GM23338 (cell line): ENCODE measurements at regions not wholly inside any gene's neighbourhood (a gene's known extent, or its start where the extent isn't known, plus 50 kb on each side); places are given as distances from the start of the nearest gene placed in this dataset.

ENCODE experiments used
- ATAC-seq: fragments of 200-7000 bp; cut with Tn5 transposase; 3 replicates; pipeline ENCODE4 v1.9.1; 2020
- DNase-seq: peaks from one replicate; pipeline ENCODE4 v3.0.0-alpha.2; 2015; ENCODE audit warnings: low spot score
- H2AFZ ChIP-seq: fragments of 200-600 bp; sonication (generic); 2 replicates; pipeline ENCODE4 v1.8.0; 2016; ENCODE audit warnings: antibody characterized with exemption, mild to moderate bottlenecking, moderate library complexity
- H3F3A ChIP-seq: fragments of 200-600 bp; sonication (generic); replicated peaks from 2 replicates; pipeline ENCODE4 v1.8.0; 2017; ENCODE audit warnings: antibody characterized with exemption, mixed run types, low read depth
- H3K27ac ChIP-seq: fragments of 200-600 bp; sonication (generic); 2 replicates; pipeline ENCODE4 v1.6.1; 2016; ENCODE audit warnings: low read depth
- H3K27me3 ChIP-seq: fragments of 200-600 bp; sonication (generic); 2 replicates; pipeline ENCODE4 v1.8.0; 2016; ENCODE audit warnings: mild to moderate bottlenecking, mixed run types, moderate library complexity; ENCODE audit not compliant: insufficient read depth
- H3K36me3 ChIP-seq: fragments of 200-600 bp; sonication (generic); 2 replicates; pipeline ENCODE4 v1.8.0; 2016; ENCODE audit warnings: mild to moderate bottlenecking; ENCODE audit not compliant: insufficient read depth
- H3K4me1 ChIP-seq: fragments of 200-600 bp; sonication (generic); 2 replicates; pipeline ENCODE4 v1.8.0; 2016; ENCODE audit warnings: mild to moderate bottlenecking, moderate library complexity; ENCODE audit not compliant: insufficient read depth
- H3K4me2 ChIP-seq: fragments of 200-600 bp; sonication (generic); 2 replicates; pipeline ENCODE4 v1.7.1; 2017; ENCODE audit warnings: mixed run types
- H3K4me3 ChIP-seq: fragments of 200-600 bp; sonication (generic); 2 replicates; pipeline ENCODE4 v1.6.1; 2016; ENCODE audit warnings: mixed run types
- H3K79me2 ChIP-seq: fragments of 200-600 bp; sonication (generic); replicated peaks from 2 replicates; pipeline ENCODE4 v1.8.0; 2017; ENCODE audit warnings: mild to moderate bottlenecking; ENCODE audit not compliant: insufficient read depth
- H3K9me2 ChIP-seq: fragments of 200-600 bp; sonication (generic); 2 replicates; pipeline ENCODE4 v1.8.0; 2017; ENCODE audit not compliant: insufficient read depth
- H4K20me1 ChIP-seq: fragments of 200-600 bp; sonication (generic); replicated peaks from 2 replicates; pipeline ENCODE4 v1.8.0; 2017; ENCODE audit warnings: mild to moderate bottlenecking; ENCODE audit not compliant: insufficient read depth
- H3K27ac Mint-ChIP-seq: 2 replicates; pipeline ENCODE4 v1.8.0; 2020; ENCODE audit warnings: inconsistent platforms, mild to moderate bottlenecking, moderate library complexity, mixed read lengths
- H3K27me3 Mint-ChIP-seq: 3 replicates; pipeline ENCODE4 v1.8.0; 2022; ENCODE audit warnings: low read depth, mild to moderate bottlenecking, moderate library complexity, mixed read lengths, inconsistent platforms; ENCODE audit not compliant: insufficient read depth, poor library complexity
- H3K36me3 Mint-ChIP-seq: 3 replicates; pipeline ENCODE4 v1.8.0; 2021; ENCODE audit warnings: low read depth, mild to moderate bottlenecking, inconsistent platforms, moderate library complexity, mixed read lengths
- H3K4me1 Mint-ChIP-seq: 3 replicates; pipeline ENCODE4 v1.8.0; 2020; ENCODE audit warnings: mild to moderate bottlenecking, inconsistent platforms, mixed read lengths
- H3K4me3 Mint-ChIP-seq: 3 replicates; pipeline ENCODE4 v1.8.0; 2021; ENCODE audit warnings: moderate library complexity, mild to moderate bottlenecking, inconsistent platforms, mixed read lengths
- H3K9me3 Mint-ChIP-seq: 3 replicates; pipeline ENCODE4 v1.8.0; 2020; ENCODE audit warnings: moderate library complexity, mild to moderate bottlenecking, inconsistent platforms, mixed read lengths
- EZH2 ChIP-seq: fragments of 200-600 bp; sonication (generic); IDR thresholded peaks from one replicate; pipeline ENCODE4 v1.8.0; 2017; ENCODE audit warnings: antibody characterized with exemption, mild to moderate bottlenecking, low read depth; ENCODE audit not compliant: unreplicated experiment
- NANOG ChIP-seq: IDR thresholded peaks from 2 replicates; pipeline ENCODE4 v1.6.1; 2016; ENCODE audit warnings: antibody characterized with exemption, borderline replicate concordance
- POLR2AphosphoS5 ChIP-seq: IDR thresholded peaks from 2 replicates; pipeline ENCODE4 v1.6.1; 2016; ENCODE audit warnings: antibody characterized with exemption, low read depth
- STAT1 ChIP-seq: IDR thresholded peaks from one replicate; pipeline ENCODE4 v1.6.1; 2016; ENCODE audit warnings: antibody characterized with exemption; ENCODE audit not compliant: unreplicated experiment
- ZNF331 ChIP-seq: fragments of 250-450 bp; sonication (Bioruptor Pico); IDR thresholded peaks from 2 replicates; pipeline ENCODE4 v1.5.0; 2020; ENCODE audit warnings: low read depth, mild to moderate bottlenecking, moderate library complexity
- TF ChIP-seq, protein P1 (sequence below), 2 experiments: fragments of 200-600 bp in 1 of 2; sonication (generic) in 1 of 2; conservative IDR thresholded peaks; 2 replicates each; pipeline versions ENCODE4 v1.5.1 to v1.6.1; 2016 to 2017; ENCODE audit warnings: antibody characterized with exemption in 2 of 2, low read depth in 2 of 2, mild to moderate bottlenecking in 2 of 2, moderate library complexity in 1 of 2
- TF ChIP-seq, protein P2 (sequence below): fragments of 250-450 bp; sonication (Bioruptor Pico); IDR thresholded peaks from 2 replicates; pipeline ENCODE4 v1.5.0; 2020; ENCODE audit warnings: mild to moderate bottlenecking, moderate library complexity

DNA sequence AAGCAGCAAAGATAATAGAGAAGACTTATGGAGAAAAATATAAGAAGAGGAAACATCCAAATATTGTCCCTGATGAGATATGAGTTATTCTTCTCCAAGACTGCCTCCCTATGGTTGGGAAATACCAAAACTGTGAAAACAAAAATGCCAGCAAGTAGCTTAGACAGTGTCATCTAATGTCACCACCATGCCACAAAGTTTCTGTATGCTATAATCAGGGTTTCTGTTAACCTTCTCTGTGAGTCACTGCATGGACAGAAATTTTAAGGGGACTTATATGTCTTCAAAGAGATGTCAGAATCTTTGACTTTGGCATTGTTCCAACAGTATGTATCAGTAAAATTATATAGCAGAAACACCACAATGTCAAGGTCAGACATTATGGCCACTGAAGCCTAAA lies 222.6 kb downstream of the KDM5D start (continued):
- TF ChIP-seq NANOG (no peak), ZNF331 (no peak)

DNA sequence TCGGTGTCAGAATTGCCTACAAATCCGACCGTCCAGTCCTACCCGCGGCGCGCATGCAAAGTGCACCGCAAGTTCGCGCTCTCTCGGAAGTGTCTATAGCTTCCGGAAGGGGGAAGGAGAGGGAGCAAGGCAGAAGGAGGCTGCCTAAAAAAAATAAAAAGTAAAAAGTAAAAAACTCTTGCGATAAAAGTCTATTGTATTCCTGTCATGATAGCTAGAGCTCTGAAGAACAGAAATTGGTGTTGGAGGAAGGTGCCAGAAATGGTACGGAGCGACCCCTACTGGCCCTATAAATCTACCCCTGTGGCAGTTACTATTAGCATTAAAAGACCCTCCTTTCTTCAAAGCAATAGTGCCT lies 241.5 kb downstream of the KDM5D start:
- Histone ChIP-seq H3K36me3 (no peaks in the 10 kb centered on the region), H4K20me1 (no peaks in the 10 kb centered on the region), H3K9me2 (no peaks in the 10 kb centered on the region), H3K4me3 (peak overlapping the region; percentile 63), H3K4me1 (peaks cover 3% of the 10 kb centered on the region; the same call in 1 of the 2 replicates), H3K4me2 (peak overlapping the region; percentile 86), H3K27me3 (peaks cover 10% of the 10 kb centered on the region; the same call in 1 of the 2 replicates), H3K79me2 (no peaks in the 10 kb centered on the region), H3F3A (no peaks in the 10 kb centered on the region), H3K27ac (no peak overlapping the region), H2AFZ (peak overlapping the region; percentile 90)
- H3K4me3 Mint-ChIP-seq, result peak overlapping the region; percentile 77
- no peaks in the 10 kb centered on the region for H3K36me3 Mint-ChIP-seq
- peaks cover 2% of the 10 kb centered on the region; the same call in 1 of the 3 replicates for H3K9me3 Mint-ChIP-seq
- H3K4me1 Mint-ChIP-seq, result peaks cover 12% of the 10 kb centered on the region; the same call in 2 of the 3 replicates
- peaks cover 8% of the 10 kb centered on the region for H3K27me3 Mint-ChIP-seq
- H3K27ac Mint-ChIP-seq, result no peak overlapping the region
- TF ChIP-seq POLR2AphosphoS5 (no peak), EZH2 (no peak), STAT1 (no peak)
- TF ChIP-seq, protein P1, sequence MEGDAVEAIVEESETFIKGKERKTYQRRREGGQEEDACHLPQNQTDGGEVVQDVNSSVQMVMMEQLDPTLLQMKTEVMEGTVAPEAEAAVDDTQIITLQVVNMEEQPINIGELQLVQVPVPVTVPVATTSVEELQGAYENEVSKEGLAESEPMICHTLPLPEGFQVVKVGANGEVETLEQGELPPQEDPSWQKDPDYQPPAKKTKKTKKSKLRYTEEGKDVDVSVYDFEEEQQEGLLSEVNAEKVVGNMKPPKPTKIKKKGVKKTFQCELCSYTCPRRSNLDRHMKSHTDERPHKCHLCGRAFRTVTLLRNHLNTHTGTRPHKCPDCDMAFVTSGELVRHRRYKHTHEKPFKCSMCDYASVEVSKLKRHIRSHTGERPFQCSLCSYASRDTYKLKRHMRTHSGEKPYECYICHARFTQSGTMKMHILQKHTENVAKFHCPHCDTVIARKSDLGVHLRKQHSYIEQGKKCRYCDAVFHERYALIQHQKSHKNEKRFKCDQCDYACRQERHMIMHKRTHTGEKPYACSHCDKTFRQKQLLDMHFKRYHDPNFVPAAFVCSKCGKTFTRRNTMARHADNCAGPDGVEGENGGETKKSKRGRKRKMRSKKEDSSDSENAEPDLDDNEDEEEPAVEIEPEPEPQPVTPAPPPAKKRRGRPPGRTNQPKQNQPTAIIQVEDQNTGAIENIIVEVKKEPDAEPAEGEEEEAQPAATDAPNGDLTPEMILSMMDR (conservative IDR thresholded peaks at IDR 0.05; ENCODE audit: low read depth in 2 of 2), result peak; percentile 50 to 52
- TF ChIP-seq, protein P2, sequence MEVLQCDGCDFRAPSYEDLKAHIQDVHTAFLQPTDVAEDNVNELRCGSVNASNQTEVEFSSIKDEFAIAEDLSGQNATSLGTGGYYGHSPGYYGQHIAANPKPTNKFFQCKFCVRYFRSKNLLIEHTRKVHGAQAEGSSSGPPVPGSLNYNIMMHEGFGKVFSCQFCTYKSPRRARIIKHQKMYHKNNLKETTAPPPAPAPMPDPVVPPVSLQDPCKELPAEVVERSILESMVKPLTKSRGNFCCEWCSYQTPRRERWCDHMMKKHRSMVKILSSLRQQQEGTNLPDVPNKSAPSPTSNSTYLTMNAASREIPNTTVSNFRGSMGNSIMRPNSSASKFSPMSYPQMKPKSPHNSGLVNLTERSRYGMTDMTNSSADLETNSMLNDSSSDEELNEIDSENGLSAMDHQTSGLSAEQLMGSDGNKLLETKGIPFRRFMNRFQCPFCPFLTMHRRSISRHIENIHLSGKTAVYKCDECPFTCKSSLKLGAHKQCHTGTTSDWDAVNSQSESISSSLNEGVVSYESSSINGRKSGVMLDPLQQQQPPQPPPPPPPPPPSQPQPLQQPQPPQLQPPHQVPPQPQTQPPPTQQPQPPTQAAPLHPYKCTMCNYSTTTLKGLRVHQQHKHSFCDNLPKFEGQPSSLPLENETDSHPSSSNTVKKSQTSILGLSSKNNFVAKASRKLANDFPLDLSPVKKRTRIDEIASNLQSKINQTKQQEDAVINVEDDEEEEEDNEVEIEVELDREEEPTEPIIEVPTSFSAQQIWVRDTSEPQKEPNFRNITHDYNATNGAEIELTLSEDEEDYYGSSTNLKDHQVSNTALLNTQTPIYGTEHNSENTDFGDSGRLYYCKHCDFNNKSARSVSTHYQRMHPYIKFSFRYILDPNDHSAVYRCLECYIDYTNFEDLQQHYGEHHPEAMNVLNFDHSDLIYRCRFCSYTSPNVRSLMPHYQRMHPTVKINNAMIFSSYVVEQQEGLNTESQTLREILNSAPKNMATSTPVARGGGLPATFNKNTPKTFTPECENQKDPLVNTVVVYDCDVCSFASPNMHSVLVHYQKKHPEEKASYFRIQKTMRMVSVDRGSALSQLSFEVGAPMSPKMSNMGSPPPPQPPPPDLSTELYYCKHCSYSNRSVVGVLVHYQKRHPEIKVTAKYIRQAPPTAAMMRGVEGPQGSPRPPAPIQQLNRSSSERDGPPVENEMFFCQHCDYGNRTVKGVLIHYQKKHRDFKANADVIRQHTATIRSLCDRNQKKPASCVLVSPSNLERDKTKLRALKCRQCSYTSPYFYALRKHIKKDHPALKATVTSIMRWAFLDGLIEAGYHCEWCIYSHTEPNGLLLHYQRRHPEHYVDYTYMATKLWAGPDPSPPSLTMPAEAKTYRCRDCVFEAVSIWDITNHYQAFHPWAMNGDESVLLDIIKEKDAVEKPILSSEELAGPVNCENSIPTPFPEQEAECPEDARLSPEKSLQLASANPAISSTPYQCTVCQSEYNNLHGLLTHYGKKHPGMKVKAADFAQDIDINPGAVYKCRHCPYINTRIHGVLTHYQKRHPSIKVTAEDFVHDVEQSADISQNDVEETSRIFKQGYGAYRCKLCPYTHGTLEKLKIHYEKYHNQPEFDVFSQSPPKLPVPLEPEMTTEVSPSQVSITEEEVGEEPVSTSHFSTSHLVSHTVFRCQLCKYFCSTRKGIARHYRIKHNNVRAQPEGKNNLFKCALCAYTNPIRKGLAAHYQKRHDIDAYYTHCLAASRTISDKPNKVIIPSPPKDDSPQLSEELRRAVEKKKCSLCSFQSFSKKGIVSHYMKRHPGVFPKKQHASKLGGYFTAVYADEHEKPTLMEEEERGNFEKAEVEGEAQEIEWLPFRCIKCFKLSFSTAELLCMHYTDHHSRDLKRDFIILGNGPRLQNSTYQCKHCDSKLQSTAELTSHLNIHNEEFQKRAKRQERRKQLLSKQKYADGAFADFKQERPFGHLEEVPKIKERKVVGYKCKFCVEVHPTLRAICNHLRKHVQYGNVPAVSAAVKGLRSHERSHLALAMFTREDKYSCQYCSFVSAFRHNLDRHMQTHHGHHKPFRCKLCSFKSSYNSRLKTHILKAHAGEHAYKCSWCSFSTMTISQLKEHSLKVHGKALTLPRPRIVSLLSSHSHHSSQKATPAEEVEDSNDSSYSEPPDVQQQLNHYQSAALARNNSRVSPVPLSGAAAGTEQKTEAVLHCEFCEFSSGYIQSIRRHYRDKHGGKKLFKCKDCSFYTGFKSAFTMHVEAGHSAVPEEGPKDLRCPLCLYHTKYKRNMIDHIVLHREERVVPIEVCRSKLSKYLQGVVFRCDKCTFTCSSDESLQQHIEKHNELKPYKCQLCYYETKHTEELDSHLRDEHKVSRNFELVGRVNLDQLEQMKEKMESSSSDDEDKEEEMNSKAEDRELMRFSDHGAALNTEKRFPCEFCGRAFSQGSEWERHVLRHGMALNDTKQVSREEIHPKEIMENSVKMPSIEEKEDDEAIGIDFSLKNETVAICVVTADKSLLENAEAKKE, result no peak
- ATAC-seq (peak; percentile 59), DNase-seq (peak; percentile 33)
